ENCODE measurements at regions not wholly inside any gene's neighbourhood (a gene's known extent, or its start where the extent isn't known, plus 50 kb on each side); places are given as distances from the start of the nearest gene placed in this dataset.

GRCh38 chr16:79768276-79768970, 167.9 kb upstream of the MAF start:
- TF ChIP-seq CTCF (conservative IDR thresholded peaks at IDR 0.05 in 1 of 2, IDR thresholded peaks at IDR 0.05 in 1 of 2; ENCODE audit: extremely low read depth in 1 of 2, insufficient read depth in 1 of 2, low read depth in 1 of 2, low read length in 2 of 2) = no peak
- TF ChIP-seq EZH2 (IDR thresholded peaks at IDR 0.05; ENCODE audit: borderline replicate concordance, low read length) = no peak
